ENCODE measurements at regions not wholly inside any gene's neighbourhood (a gene's known extent, or its start where the extent isn't known, plus 50 kb on each side); places are given as distances from the start of the nearest gene placed in this dataset.
A peak's percentile ranks its signal among the peaks of the same experiment; 100 is the strongest.

- DNase-seq: no peak
Measured at GRCh38 chr12:75831402-75831801, 200.2 kb downstream of the PHLDA1 start.

- no peak for DNase-seq
Measured at GRCh38 chr12:75827061-75827460, 204.5 kb downstream of the PHLDA1 start.

- DNase-seq: peak; percentile 32 to 45
Measured at GRCh38 chr12:75825686-75826085, 205.9 kb downstream of the PHLDA1 start.

- DNase-seq: no peak
Measured at GRCh38 chr12:75823475-75823874, 208.1 kb downstream of the PHLDA1 start.

- no peak for DNase-seq
Measured at GRCh38 chr12:75822416-75822815, 209.2 kb downstream of the PHLDA1 start.

GRCh38 chr12:75820848-75821578, 210.6 kb downstream of the PHLDA1 start:
- no peak for DNase-seq

- no peak for DNase-seq
Measured at GRCh38 chr12:75820071-75820470, 211.5 kb downstream of the PHLDA1 start.

- DNase-seq: no peak
Measured at GRCh38 chr12:75819512-75819911, 212.1 kb downstream of the PHLDA1 start.

- DNase-seq: no peak
Measured at GRCh38 chr12:75818863-75819262, 212.7 kb downstream of the PHLDA1 start.

GRCh38 chr12:75816897-75817296, 214.7 kb downstream of the PHLDA1 start:
- DNase-seq: peak; percentile 39 to 47

- no peak for DNase-seq
Measured at GRCh38 chr12:75815756-75816155, 215.8 kb downstream of the PHLDA1 start.

- DNase-seq: peak; percentile 24 to 54
Measured at GRCh38 chr12:75814851-75815754, 216.5 kb downstream of the PHLDA1 start.

- no peak for DNase-seq
Measured at GRCh38 chr12:75813072-75813471, 218.5 kb downstream of the PHLDA1 start.

- no peak for DNase-seq
Measured at GRCh38 chr12:75812271-75813018, 219.1 kb downstream of the PHLDA1 start.

GRCh38 chr12:75809746-75810145, 221.8 kb downstream of the PHLDA1 start:
- DNase-seq: no peak

- DNase-seq: no peak
Measured at GRCh38 chr12:75807494-75807893, 224.1 kb downstream of the PHLDA1 start.

GRCh38 chr12:75805905-75806304, 225.7 kb downstream of the PHLDA1 start:
- DNase-seq: no peak

- no peak for DNase-seq
Measured at GRCh38 chr12:75805320-75805719, 226.3 kb downstream of the PHLDA1 start.

GRCh38 chr12:75798136-75798926, 233.2 kb downstream of the PHLDA1 start:
- DNase-seq: no peak

- DNase-seq: no peak
Measured at GRCh38 chr12:75795125-75795524, 236.5 kb downstream of the PHLDA1 start.

- DNase-seq: no peak
Measured at GRCh38 chr12:75792687-75793086, 238.9 kb downstream of the PHLDA1 start.

- peak; percentile 54 to 61 for DNase-seq
Measured at GRCh38 chr12:75790219-75790618, 241.4 kb downstream of the PHLDA1 start.

Data from inflammatory macrophage (primary cell).